HUES6 (cell line): ENCODE measurements at regions not wholly inside any gene's neighbourhood (a gene's known extent, or its start where the extent isn't known, plus 50 kb on each side); places are given as distances from the start of the nearest gene placed in this dataset.

ENCODE experiments used
- H3K27ac ChIP-seq: 2 replicates; pipeline ENCODE4 v1.7.0; 2013; ENCODE audit warnings: low read depth, mild to moderate bottlenecking, low read length, inconsistent platforms
- H3K27me3 ChIP-seq: 2 replicates; pipeline ENCODE4 v1.6.1; 2013; ENCODE audit warnings: low read length; ENCODE audit not compliant: control insufficient read depth, insufficient read depth
- H3K36me3 ChIP-seq: 2 replicates; pipeline ENCODE4 v1.6.1; 2013; ENCODE audit warnings: low read length; ENCODE audit not compliant: control insufficient read depth, insufficient read depth
- H3K4me1 ChIP-seq: 2 replicates; pipeline ENCODE4 v1.6.1; 2013; ENCODE audit warnings: low read length; ENCODE audit not compliant: control insufficient read depth, insufficient read depth
- H3K4me3 ChIP-seq: 2 replicates; pipeline ENCODE4 v1.5.1; 2013; ENCODE audit warnings: low read depth, low read length
- H3K9ac ChIP-seq: one replicate; pipeline ENCODE4 v1.6.1; 2013; ENCODE audit warnings: mild to moderate bottlenecking, low read length
- H3K9me3 ChIP-seq: 2 replicates; pipeline ENCODE4 v1.6.1; 2013; ENCODE audit warnings: low read depth, low read length; ENCODE audit not compliant: control insufficient read depth, insufficient read depth

GRCh38 chr7:70994176-70994575 lies 137.8 kb upstream of the GALNT17 start:
- H3K27ac ChIP-seq, result no peak overlapping the region
- no peaks in the 10 kb centered on the region for H3K36me3 ChIP-seq
- no peaks in the 10 kb centered on the region for H3K27me3 ChIP-seq
- H3K9me3 ChIP-seq, result peaks cover 3% of the 10 kb centered on the region; the same call in 1 of the 2 replicates
- H3K4me1 ChIP-seq, result peaks cover 3% of the 10 kb centered on the region; the same call in 1 of the 2 replicates
- H3K4me3 ChIP-seq, result no peak overlapping the region
- H3K9ac ChIP-seq, result no peak overlapping the region

GRCh38 chr7:70997261-70997660 lies 134.7 kb upstream of the GALNT17 start:
- no peaks in the 10 kb centered on the region for H3K36me3 ChIP-seq
- H3K27me3 ChIP-seq, result no peaks in the 10 kb centered on the region
- H3K9me3 ChIP-seq, result peaks cover 3% of the 10 kb centered on the region; the same call in 1 of the 2 replicates
- H3K4me1 ChIP-seq, result no peaks in the 10 kb centered on the region
- no peak overlapping the region for H3K4me3 ChIP-seq
- H3K9ac ChIP-seq, result no peak overlapping the region
- H3K27ac ChIP-seq, result no peak overlapping the region

- no peaks in the 10 kb centered on the region for H3K36me3 ChIP-seq
- peaks cover 7% of the 10 kb centered on the region for H3K9me3 ChIP-seq
- no peak overlapping the region for H3K27ac ChIP-seq
- no peaks in the 10 kb centered on the region for H3K4me1 ChIP-seq
- no peaks in the 10 kb centered on the region; the same call in 1 of the 2 replicates for H3K27me3 ChIP-seq
- H3K4me3 ChIP-seq, result no peak overlapping the region
- H3K9ac ChIP-seq, result no peak overlapping the region
Observed at GRCh38 chr7:71005109-71005508, 126.8 kb upstream of the GALNT17 start.

- Histone ChIP-seq H3K9ac (no peak overlapping the region), H3K4me3 (no peak overlapping the region), H3K4me1 (no peaks in the 10 kb centered on the region), H3K36me3 (no peaks in the 10 kb centered on the region), H3K27ac (no peak overlapping the region), H3K27me3 (no peaks in the 10 kb centered on the region; the same call in 1 of the 2 replicates), H3K9me3 (no peaks in the 10 kb centered on the region)
Observed at GRCh38 chr7:71009636-71010035, 122.3 kb upstream of the GALNT17 start.

GRCh38 chr7:71015252-71015900 lies 116.6 kb upstream of the GALNT17 start:
- no peak overlapping the region for H3K27ac ChIP-seq
- H3K27me3 ChIP-seq, result no peaks in the 10 kb centered on the region
- H3K9me3 ChIP-seq, result no peaks in the 10 kb centered on the region
- H3K4me1 ChIP-seq, result no peaks in the 10 kb centered on the region
- no peaks in the 10 kb centered on the region for H3K36me3 ChIP-seq
- H3K4me3 ChIP-seq, result no peak overlapping the region
- H3K9ac ChIP-seq, result no peak overlapping the region

GRCh38 chr7:71016401-71016800 lies 115.5 kb upstream of the GALNT17 start:
- H3K4me1 ChIP-seq, result no peaks in the 10 kb centered on the region
- H3K27ac ChIP-seq, result no peak overlapping the region
- H3K4me3 ChIP-seq, result no peak overlapping the region
- H3K9ac ChIP-seq, result no peak overlapping the region
- H3K27me3 ChIP-seq, result no peaks in the 10 kb centered on the region
- no peaks in the 10 kb centered on the region for H3K36me3 ChIP-seq
- H3K9me3 ChIP-seq, result no peaks in the 10 kb centered on the region

GRCh38 chr7:71017602-71018001 lies 114.3 kb upstream of the GALNT17 start:
- Histone ChIP-seq H3K27ac (no peak overlapping the region), H3K9me3 (no peaks in the 10 kb centered on the region), H3K27me3 (no peaks in the 10 kb centered on the region), H3K4me1 (no peaks in the 10 kb centered on the region), H3K36me3 (no peaks in the 10 kb centered on the region), H3K4me3 (no peak overlapping the region), H3K9ac (no peak overlapping the region)

- Histone ChIP-seq H3K27ac (no peak overlapping the region), H3K4me3 (no peak overlapping the region), H3K4me1 (no peaks in the 10 kb centered on the region), H3K36me3 (no peaks in the 10 kb centered on the region), H3K9me3 (no peaks in the 10 kb centered on the region), H3K9ac (no peak overlapping the region), H3K27me3 (no peaks in the 10 kb centered on the region)
Observed at GRCh38 chr7:71019706-71020105, 112.2 kb upstream of the GALNT17 start.

- Histone ChIP-seq H3K9me3 (no peaks in the 10 kb centered on the region), H3K36me3 (no peaks in the 10 kb centered on the region), H3K4me3 (no peak overlapping the region), H3K27ac (no peak overlapping the region), H3K27me3 (no peaks in the 10 kb centered on the region), H3K4me1 (no peaks in the 10 kb centered on the region), H3K9ac (no peak overlapping the region)
Observed at GRCh38 chr7:71021131-71021530, 110.8 kb upstream of the GALNT17 start.

GRCh38 chr7:71026680-71027079 lies 105.3 kb upstream of the GALNT17 start:
- Histone ChIP-seq H3K27me3 (no peaks in the 10 kb centered on the region), H3K9me3 (no peaks in the 10 kb centered on the region), H3K9ac (no peak overlapping the region), H3K4me1 (peaks cover 4% of the 10 kb centered on the region; the same call in 1 of the 2 replicates), H3K27ac (no peak overlapping the region), H3K4me3 (no peak overlapping the region), H3K36me3 (no peaks in the 10 kb centered on the region)

GRCh38 chr7:71034243-71034642 lies 97.7 kb upstream of the GALNT17 start:
- Histone ChIP-seq H3K4me3 (no peak overlapping the region), H3K36me3 (no peaks in the 10 kb centered on the region), H3K9ac (no peak overlapping the region), H3K27ac (no peak overlapping the region), H3K27me3 (no peaks in the 10 kb centered on the region), H3K9me3 (no peaks in the 10 kb centered on the region), H3K4me1 (no peaks in the 10 kb centered on the region)
